ENCODE measurements at regions not wholly inside any gene's neighbourhood (a gene's known extent, or its start where the extent isn't known, plus 50 kb on each side); places are given as distances from the start of the nearest gene placed in this dataset.
A peak's percentile ranks its signal among the peaks of the same experiment; 100 is the strongest.

DNA sequence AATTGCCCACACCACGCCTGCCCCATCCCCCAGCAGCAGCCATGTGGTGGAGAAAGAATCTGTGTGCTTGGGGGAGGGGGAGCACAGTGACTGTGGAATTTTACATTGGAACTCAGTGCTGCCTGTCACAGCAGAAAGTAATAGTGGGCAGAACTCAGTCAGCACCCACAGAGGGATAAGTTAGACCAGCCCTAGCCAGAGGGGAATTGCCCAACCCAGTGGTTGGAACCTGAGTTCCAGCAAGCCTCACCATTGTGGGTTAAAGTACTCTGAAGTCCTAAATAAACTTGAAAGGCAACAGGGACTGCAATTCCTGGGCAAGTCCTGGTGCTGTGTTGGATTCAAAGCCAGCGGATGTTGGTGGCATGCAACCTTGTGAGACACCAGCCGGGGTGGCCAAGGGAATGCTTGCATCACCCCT, 88.8 kb downstream of the MRPL39 start:
- peak; percentile 57 for ATAC-seq (ENCODE audit: low read depth)
- Histone ChIP-seq H3K27ac (ENCODE audit: insufficient read depth, low read length) (no peak overlapping the region), H4K91ac (ENCODE audit: insufficient read depth, low read depth, low read length) (no peak overlapping the region), H3K27me3 (ENCODE audit: control insufficient read depth, insufficient read depth, low read length) (no peaks in the 10 kb centered on the region), H3K14ac (replicated peaks; ENCODE audit: low read depth, low read length) (no peak overlapping the region), H2BK20ac (ENCODE audit: low read depth, low read length) (no peak overlapping the region), H3K4me1 (ENCODE audit: control insufficient read depth, insufficient read depth, low read length) (peaks cover 3% of the 10 kb centered on the region; the same call in 1 of the 2 replicates), H3K56ac (ENCODE audit: extremely low read depth, insufficient read depth, low read length) (no peak overlapping the region), H2BK120ac (ENCODE audit: low read depth, low read length) (no peak overlapping the region), H3K4ac (ENCODE audit: low read depth, low read length) (no peak overlapping the region), H3K79me1 (ENCODE audit: low read depth in 1 of 2, low read length in 2 of 2) (no peaks in the 10 kb centered on the region), H4K5ac (ENCODE audit: low read depth, low read length) (no peak overlapping the region), H3K23ac (ENCODE audit: low read depth, low read length) (no peak overlapping the region), H4K20me1 (ENCODE audit: insufficient read depth, low read length) (no peaks in the 10 kb centered on the region), H2AK9ac (replicated peaks; ENCODE audit: low read depth, low read length, poor library complexity) (peak overlapping the region; percentile 50), H3K4me2 (ENCODE audit: low read depth, low read length) (no peak overlapping the region), H3K18ac (ENCODE audit: low read depth, low read length) (no peak overlapping the region), H3K9me3 (ENCODE audit: control insufficient read depth, insufficient read depth, low read length) (no peaks in the 10 kb centered on the region), H3K36me3 (ENCODE audit: control insufficient read depth, insufficient read depth, low read length) (no peaks in the 10 kb centered on the region), H3K9me1 (ENCODE audit: insufficient read depth, low read length) (no peaks in the 10 kb centered on the region), H2BK15ac (ENCODE audit: low read depth, low read length) (no peak overlapping the region), H4K8ac (ENCODE audit: low read depth in 2 of 2, low read length in 2 of 2) (no peak overlapping the region), H3K4me3 (ENCODE audit: insufficient read depth, low read depth, low read length) (no peak overlapping the region), H2AK5ac (ENCODE audit: low read depth, low read length) (no peak overlapping the region), H2BK5ac (ENCODE audit: low read depth, low read length, poor library complexity, severe bottlenecking) (no peak overlapping the region), H2AFZ (replicated peaks; ENCODE audit: low read length, poor library complexity) (peak overlapping the region; percentile 58), H3K9ac (ENCODE audit: low read depth, low read length) (no peak overlapping the region)
- no peak for DNase-seq
- no CpG with 5 or more reads among the region's 3 CpGs for WGBS, 2 experiments (ENCODE audit: extremely low coverage in 2 of 2, insufficient read length in 1 of 2)
- ChIA-PET POLR2A (ENCODE audit: unreplicated experiment) (no interaction called here), CTCF (no interaction called here)
- dilution Hi-C loops (cut with HindIII; ENCODE audit: low sequenced_read_pairs, unreplicated experiment): no loop called here
- no TSS peak for BruUV-seq (replicated peaks)
- TF ChIP-seq MAFK (IDR thresholded peaks at IDR 0.05; ENCODE audit: low read depth, low read length) (no peak), NFE2L2 (IDR thresholded peaks at IDR 0.05; ENCODE audit: low read depth, low read length) (no peak), MXI1 (IDR thresholded peaks at IDR 0.05; ENCODE audit: borderline replicate concordance, low read depth, low read length) (no peak), SMC3 (IDR thresholded peaks at IDR 0.05; ENCODE audit: low read depth, low read length) (no peak), POLR2A (IDR thresholded peaks at IDR 0.05; ENCODE audit: low read depth, low read length) (no peak), CHD1 (IDR thresholded peaks at IDR 0.05; ENCODE audit: low read depth, low read length) (no peak), BHLHE40 (IDR thresholded peaks at IDR 0.05; ENCODE audit: low read depth, low read length) (no peak), RFX5 (IDR thresholded peaks at IDR 0.05; ENCODE audit: low read depth, low read length) (no peak), CEBPB (IDR thresholded peaks at IDR 0.05; ENCODE audit: low read depth, low read length) (no peak), RCOR1 (IDR thresholded peaks at IDR 0.05; ENCODE audit: insufficient replicate concordance, low read length) (no peak)
- TF ChIP-seq, protein P1, sequence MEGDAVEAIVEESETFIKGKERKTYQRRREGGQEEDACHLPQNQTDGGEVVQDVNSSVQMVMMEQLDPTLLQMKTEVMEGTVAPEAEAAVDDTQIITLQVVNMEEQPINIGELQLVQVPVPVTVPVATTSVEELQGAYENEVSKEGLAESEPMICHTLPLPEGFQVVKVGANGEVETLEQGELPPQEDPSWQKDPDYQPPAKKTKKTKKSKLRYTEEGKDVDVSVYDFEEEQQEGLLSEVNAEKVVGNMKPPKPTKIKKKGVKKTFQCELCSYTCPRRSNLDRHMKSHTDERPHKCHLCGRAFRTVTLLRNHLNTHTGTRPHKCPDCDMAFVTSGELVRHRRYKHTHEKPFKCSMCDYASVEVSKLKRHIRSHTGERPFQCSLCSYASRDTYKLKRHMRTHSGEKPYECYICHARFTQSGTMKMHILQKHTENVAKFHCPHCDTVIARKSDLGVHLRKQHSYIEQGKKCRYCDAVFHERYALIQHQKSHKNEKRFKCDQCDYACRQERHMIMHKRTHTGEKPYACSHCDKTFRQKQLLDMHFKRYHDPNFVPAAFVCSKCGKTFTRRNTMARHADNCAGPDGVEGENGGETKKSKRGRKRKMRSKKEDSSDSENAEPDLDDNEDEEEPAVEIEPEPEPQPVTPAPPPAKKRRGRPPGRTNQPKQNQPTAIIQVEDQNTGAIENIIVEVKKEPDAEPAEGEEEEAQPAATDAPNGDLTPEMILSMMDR (conservative IDR thresholded peaks at IDR 0.05; ENCODE audit: low read depth, low read length): no peak
- TF ChIP-seq, protein P2, sequence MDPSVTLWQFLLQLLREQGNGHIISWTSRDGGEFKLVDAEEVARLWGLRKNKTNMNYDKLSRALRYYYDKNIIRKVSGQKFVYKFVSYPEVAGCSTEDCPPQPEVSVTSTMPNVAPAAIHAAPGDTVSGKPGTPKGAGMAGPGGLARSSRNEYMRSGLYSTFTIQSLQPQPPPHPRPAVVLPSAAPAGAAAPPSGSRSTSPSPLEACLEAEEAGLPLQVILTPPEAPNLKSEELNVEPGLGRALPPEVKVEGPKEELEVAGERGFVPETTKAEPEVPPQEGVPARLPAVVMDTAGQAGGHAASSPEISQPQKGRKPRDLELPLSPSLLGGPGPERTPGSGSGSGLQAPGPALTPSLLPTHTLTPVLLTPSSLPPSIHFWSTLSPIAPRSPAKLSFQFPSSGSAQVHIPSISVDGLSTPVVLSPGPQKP (IDR thresholded peaks at IDR 0.05; ENCODE audit: borderline replicate concordance, low read depth, low read length): no peak
- TF ChIP-seq, protein P3, sequence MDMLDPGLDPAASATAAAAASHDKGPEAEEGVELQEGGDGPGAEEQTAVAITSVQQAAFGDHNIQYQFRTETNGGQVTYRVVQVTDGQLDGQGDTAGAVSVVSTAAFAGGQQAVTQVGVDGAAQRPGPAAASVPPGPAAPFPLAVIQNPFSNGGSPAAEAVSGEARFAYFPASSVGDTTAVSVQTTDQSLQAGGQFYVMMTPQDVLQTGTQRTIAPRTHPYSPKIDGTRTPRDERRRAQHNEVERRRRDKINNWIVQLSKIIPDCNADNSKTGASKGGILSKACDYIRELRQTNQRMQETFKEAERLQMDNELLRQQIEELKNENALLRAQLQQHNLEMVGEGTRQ (IDR thresholded peaks at IDR 0.05; ENCODE audit: low read depth, low read length): no peak
- in situ Hi-C loops (cut with MboI; ENCODE audit: low sequenced_read_pairs): no loop called here
- intact Hi-C loops (cut with micrococcal nuclease): no loop called here

Measured in IMR-90 (cell line).